GM18858 (cell line): ENCODE measurements at regions not wholly inside any gene's neighbourhood (a gene's known extent, or its start where the extent isn't known, plus 50 kb on each side); places are given as distances from the start of the nearest gene placed in this dataset.

Experiments used
- ATAC-seq: cut with Tn5 transposase; IDR thresholded peaks from one replicate; pipeline ENCODE4 v1.9.1; 2021; ENCODE audit not compliant: unreplicated experiment

- ATAC-seq: no peak
Measured at GRCh38 chr15:96576596-96576995, 246.1 kb downstream of the NR2F2 start.

DNA sequence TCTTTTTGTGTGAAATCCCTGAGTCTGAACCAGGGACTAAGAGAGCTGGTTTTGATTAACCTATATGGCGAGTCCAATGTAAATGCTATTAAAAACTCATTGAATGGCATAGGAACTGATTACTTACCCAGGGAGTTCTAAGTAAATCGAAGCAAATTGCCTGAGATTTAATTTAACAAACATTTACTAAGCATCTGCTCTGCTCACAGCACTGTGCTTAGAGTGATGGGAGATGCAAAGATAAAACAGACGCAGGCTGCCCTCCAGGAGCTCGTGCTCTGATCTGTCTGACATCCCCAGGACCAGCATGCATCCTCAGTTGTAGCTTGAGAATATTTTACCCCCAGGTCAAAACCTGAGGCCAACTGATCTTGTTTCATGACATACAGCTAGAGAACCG lies 247.9 kb downstream of the NR2F2 start:
- no peak for ATAC-seq

- ATAC-seq: no peak
Measured at GRCh38 chr15:96581371-96581770, 250.9 kb downstream of the NR2F2 start.

- ATAC-seq: no peak
Measured at GRCh38 chr15:96582473-96582872, 252.0 kb downstream of the NR2F2 start.

- no peak for ATAC-seq
Measured at GRCh38 chr15:96583671-96584070, 253.2 kb downstream of the NR2F2 start.

DNA sequence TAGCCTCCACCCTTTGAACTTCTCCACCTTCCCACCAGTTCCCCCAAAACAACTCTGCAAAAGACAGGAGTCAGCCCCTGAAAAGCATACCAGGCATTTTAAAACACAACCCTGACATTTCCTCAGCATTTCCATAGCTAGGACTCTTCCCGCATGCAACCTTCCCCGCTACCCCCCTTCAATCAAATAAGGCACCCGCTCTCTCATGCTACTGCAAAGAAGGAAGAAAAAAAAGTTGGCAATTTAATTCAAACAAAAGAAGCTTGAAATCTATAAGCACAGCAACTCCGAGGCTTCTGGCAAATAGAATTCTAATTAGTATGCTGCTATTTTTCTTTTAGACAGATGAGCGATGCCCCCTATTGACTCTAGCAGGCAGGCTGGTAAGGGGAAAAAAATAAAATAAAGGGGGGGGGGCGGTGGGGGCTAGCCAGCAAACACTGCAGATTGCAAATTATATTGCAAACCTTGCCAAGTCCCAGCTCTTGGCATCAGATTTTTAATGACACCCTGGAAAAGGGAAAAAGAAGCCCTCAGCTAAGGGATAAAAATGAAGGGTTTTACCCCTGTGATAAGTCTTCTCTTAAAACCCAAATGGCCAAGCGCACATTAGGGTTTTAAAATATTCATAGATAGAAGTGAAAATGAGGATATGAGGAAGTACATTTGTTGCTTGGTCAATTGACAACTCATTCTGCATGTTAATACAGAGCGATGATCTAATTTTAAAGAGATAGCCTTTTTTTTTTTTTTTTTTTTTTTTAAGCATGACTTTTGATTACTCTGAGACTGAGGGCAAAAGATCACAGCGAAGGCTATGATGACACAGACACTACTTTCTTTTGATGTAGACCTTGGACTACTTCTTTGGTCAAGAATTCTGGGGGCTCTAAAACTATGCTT lies 255.2 kb downstream of the NR2F2 start:
- no peak for ATAC-seq

DNA sequence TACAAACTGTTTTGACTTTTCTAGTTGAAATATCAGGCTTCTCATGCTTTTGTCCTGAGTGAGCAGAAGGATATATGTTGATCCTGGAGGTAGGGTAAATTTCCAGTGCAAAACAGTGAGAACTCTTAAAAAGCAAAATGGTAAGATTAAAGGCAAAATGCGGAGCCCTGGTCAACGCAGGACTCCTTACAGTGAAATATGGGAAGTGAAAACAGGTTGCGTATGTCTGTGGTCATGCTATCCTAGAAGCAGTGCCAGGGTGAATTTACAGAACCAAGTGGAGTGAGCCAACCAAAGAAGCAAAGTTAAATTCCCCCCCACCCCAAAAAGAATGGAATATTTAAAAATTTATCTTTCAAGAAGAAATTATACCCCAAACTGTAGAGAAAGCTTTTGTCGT lies 256.4 kb downstream of the NR2F2 start:
- ATAC-seq: no peak

DNA sequence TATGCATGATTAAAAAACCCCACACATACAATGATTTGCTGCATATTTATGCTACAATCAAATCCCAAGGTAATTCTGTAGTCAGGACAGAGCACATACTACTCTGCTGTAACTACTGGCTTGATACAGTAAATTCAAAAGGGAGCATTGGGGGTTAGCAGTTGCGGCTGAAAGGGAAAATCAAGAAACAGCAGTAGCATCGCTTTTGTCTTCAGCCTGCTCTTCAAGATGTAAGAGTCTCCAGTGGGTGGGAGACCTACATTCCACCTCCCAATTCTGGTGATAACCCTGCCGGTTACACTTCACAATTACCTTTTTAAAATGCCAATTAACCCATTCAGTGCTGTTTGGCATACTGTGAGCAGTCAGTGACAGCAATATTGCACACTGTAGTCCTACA lies 259.4 kb downstream of the NR2F2 start:
- no peak for ATAC-seq

DNA sequence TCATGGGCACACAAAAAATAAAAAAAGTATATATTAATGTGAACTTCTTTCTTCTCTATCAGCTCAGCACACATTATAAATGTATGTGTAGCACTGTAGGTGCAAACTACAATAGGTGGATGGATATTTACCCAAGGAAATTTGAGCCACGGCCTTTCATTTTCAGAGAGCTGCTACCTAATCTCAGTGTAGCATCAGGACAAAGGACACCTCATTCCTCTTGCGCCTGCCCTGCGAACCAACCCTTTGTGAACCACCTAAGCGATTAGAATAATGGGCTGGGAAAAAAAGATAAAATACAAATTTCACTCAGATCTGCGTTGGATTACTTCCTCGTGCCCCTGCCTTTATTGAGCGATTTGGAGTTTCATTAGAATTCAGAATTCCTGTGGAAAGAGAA lies 263.2 kb downstream of the NR2F2 start:
- ATAC-seq: no peak

- no peak for ATAC-seq
Measured at GRCh38 chr15:96595951-96596350, 265.5 kb downstream of the NR2F2 start.

DNA sequence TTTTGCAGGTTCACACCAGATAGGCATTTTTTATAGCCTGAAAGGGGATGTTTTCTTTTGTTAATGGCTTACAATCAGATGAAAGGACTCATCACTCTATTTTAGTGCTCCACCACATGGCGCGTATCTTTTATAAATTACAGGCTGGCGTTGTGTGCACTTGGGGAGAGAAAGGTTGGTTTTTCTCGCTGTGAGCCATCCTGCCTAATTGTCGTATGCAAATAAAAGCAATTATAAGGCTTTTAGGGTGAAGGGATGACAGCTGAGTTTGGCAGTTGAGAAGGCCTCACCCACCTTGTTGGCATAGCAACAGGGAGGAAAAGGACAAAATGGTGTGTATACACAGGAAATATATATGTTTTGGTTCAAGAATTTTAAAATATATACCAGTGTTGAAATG lies 268.0 kb downstream of the NR2F2 start:
- no peak for ATAC-seq

DNA sequence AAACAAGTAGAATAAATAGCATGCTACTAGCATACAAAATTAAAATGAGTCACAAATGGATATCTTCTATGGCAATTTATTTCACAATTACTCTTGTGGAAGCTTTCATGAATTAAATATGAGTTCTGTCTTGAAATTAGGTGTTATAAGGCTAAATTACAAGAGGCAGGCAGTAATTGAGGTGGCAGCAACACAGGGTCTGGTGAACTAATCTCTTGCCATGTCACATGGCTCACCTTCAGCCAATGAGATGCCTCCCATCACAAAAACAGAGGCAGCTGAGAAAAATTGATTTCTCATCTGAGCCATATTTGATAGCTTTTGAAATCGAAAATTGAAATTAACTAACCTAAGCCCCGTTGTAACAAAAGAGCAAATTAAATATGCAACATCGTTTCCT lies 268.8 kb downstream of the NR2F2 start:
- no peak for ATAC-seq

DNA sequence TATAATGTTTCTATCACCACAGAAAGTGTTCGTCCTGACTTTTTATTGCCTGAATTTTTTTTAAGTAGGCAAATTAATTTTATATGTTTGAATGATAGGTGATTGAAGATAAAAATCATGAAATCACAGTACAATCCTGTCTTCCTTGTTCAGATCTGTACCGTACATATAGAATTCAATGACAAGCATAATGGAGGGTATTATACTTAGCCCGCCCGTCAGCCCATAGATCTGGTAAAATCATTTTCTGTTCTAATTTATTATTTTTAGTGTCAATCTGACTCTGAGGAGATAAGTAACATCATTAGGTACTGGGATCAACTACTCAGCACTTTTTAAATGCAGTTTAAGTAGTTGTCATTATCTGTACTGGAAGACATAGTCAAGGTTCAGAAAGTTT lies 269.9 kb downstream of the NR2F2 start:
- no peak for ATAC-seq

GRCh38 chr15:96606617-96607016 lies 276.1 kb downstream of the NR2F2 start:
- no peak for ATAC-seq

GRCh38 chr15:96610757-96611156 lies 280.3 kb downstream of the NR2F2 start:
- no peak for ATAC-seq

GRCh38 chr15:96612917-96613316 lies 282.4 kb downstream of the NR2F2 start:
- ATAC-seq: no peak

DNA sequence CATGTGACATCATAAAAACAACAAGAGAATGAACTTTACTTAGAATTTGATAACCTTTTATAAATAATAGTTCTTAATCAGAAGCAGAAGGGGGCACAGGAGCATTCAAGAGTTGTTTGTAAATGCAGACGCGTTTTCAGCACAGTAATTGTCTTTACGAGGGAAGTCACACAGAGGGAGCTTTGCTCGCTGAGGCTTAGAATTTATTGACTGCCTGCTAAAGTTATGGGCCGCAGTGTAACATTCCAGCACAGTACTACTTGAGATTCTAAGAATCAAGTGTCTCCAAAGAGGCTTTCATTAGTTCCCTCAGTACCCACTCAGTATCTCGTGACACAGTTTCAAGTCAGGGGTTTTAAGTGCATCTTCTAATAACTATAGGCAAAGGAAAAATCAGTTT lies 288.7 kb downstream of the NR2F2 start:
- ATAC-seq: no peak

GRCh38 chr15:96622714-96623113 lies 292.2 kb downstream of the NR2F2 start:
- ATAC-seq: no peak

- no peak for ATAC-seq
Measured at GRCh38 chr15:96625256-96625655, 294.8 kb downstream of the NR2F2 start.

GRCh38 chr15:96627031-96627568 lies 296.6 kb downstream of the NR2F2 start:
- no peak for ATAC-seq

DNA sequence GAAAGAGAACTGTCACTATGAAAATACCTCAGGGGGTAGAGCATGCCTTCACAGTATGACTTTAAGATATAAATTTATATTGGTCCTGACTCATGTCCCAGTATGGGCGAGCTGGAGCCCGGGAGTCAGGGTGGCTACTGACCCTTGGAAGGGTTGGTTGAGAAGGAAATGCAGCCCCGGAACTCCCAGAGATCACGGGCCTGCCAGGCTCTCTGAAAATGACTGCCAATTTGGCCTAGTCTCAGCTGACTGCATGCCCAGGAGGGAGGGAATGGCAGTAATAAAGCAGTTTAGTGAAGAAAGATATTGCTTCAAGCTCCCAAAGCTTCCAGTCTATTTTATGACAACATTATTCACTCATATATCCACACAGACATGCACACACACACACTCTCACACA lies 299.0 kb downstream of the NR2F2 start:
- no peak for ATAC-seq

DNA sequence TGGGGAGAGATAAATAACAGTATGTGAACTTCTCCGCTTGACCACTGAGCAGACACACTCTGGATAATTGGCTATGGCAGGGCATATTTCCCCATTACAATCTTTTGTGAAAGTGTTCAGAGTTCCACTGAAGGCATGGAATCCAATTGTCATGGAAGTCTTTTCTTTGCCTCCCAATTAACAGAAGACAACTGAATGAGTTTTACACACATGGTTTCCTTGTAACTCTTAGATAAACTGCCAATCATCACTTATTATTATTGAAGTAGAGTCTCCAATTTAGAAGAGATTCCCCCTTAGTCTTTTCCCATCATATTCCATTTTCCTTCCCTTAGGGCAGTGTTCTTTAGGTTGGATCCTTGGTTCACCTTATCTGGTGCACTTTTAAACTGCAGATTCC lies 308.3 kb downstream of the NR2F2 start:
- no peak for ATAC-seq

- no peak for ATAC-seq
Measured at GRCh38 chr15:96645796-96646195, 315.3 kb downstream of the NR2F2 start.
